ENCODE measurements at regions not wholly inside any gene's neighbourhood (a gene's known extent, or its start where the extent isn't known, plus 50 kb on each side); places are given as distances from the start of the nearest gene placed in this dataset.
"Not testable (repeated sequence)": the region's sequence is repeated elsewhere in the genome, so short reads cannot be mapped to it uniquely, and the experiment has no call there.

GRCh38 chr2:167787021-167787420 is 460.4 kb downstream of the STK39 start:
- TF ChIP-seq CTCF (conservative IDR thresholded peaks at IDR 0.05; ENCODE audit: low read depth) = no peak
- CTCF ChIA-PET = no interaction called here

GRCh38 chr2:167785606-167786216 is 461.7 kb downstream of the STK39 start:
- H3K27ac ChIP-seq = no peak overlapping the region

More at GRCh38 chr2:167787021-167787420, 460.4 kb downstream of the STK39 start:
- POLR2A ChIA-PET (ENCODE audit: low non-redundant PET) = no interaction called here
- DNase-seq (ENCODE audit: low spot score) = no peak
- H3K27ac ChIP-seq = no peak overlapping the region

GRCh38 chr2:167784084-167784425 is 463.3 kb downstream of the STK39 start:
- no peak for DNase-seq (ENCODE audit: low spot score)
- CTCF ChIA-PET = no interaction called here
- POLR2A ChIA-PET (ENCODE audit: low non-redundant PET) = no interaction called here

More at GRCh38 chr2:167785606-167786216, 461.7 kb downstream of the STK39 start:
- ChIA-PET CTCF (no interaction called here), POLR2A (ENCODE audit: low non-redundant PET) (no interaction called here)
- DNase-seq (ENCODE audit: low spot score) = no peak
- no peak for TF ChIP-seq CTCF (conservative IDR thresholded peaks at IDR 0.05; ENCODE audit: low read depth)

GRCh38 chr2:167783261-167784083 is 463.9 kb downstream of the STK39 start:
- TF ChIP-seq CTCF (conservative IDR thresholded peaks at IDR 0.05; ENCODE audit: low read depth) = no peak
- DNase-seq (ENCODE audit: low spot score) = no peak
- no peak overlapping the region for H3K27ac ChIP-seq
- ChIA-PET CTCF (interaction anchor here (0.6 kb wide), 1 partner anchor 121 kb away, joined by 3 read pairs; no protein-coding TSS in a partner anchor), POLR2A (ENCODE audit: low non-redundant PET) (no interaction called here)

More at GRCh38 chr2:167784084-167784425, 463.3 kb downstream of the STK39 start:
- no peak for TF ChIP-seq CTCF (conservative IDR thresholded peaks at IDR 0.05; ENCODE audit: low read depth)
- no peak overlapping the region for H3K27ac ChIP-seq

GRCh38 chr2:167781629-167782028 is 465.8 kb downstream of the STK39 start:
- CTCF ChIA-PET; POLR2A ChIA-PET (ENCODE audit: low non-redundant PET); DNase-seq (ENCODE audit: low spot score); H3K27ac ChIP-seq: not testable (repeated sequence)

GRCh38 chr2:167776359-167776758 is 471.0 kb downstream of the STK39 start:
- no peak overlapping the region for H3K27ac ChIP-seq
- no peak for DNase-seq (ENCODE audit: low spot score)
- ChIA-PET CTCF (interaction anchor here (1.0 kb wide), 1 partner anchor 47 kb away, joined by 5 read pairs; no protein-coding TSS in a partner anchor), POLR2A (ENCODE audit: low non-redundant PET) (no interaction called here)
- no peak for TF ChIP-seq CTCF (conservative IDR thresholded peaks at IDR 0.05; ENCODE audit: low read depth)

- no peak overlapping the region for H3K27ac ChIP-seq
- POLR2A ChIA-PET (ENCODE audit: low non-redundant PET) = no interaction called here
- CTCF ChIA-PET = no interaction called here
- no peak for TF ChIP-seq CTCF (conservative IDR thresholded peaks at IDR 0.05; ENCODE audit: low read depth)
- no peak for DNase-seq (ENCODE audit: low spot score)
These were observed 475.8 kb downstream of the STK39 start for GRCh38 chr2:167771628-167772027.
